Upper lobe of left lung (tissue), 6 donors: ENCODE measurements at regions not wholly inside any gene's neighbourhood (a gene's known extent, or its start where the extent isn't known, plus 50 kb on each side); places are given as distances from the start of the nearest gene placed in this dataset.

Experiments
- ATAC-seq, 2 donors: fragments of 200-7000 bp; cut with Tn5 transposase; one replicate each; pipeline ENCODE4 v1.9.1; 2022; ENCODE audit warnings: mild to moderate bottlenecking in 2 of 2, moderate library complexity in 2 of 2; ENCODE audit not compliant: low FRiP score in 2 of 2
- DNase-seq, 2 donors: peaks; one replicate each; pipeline ENCODE4 v3.0.0-alpha.2; 2019 to 2020
- H3K27ac ChIP-seq, 4 donors: fragments of 200-600 bp; sonication (generic); one replicate each; pipeline ENCODE4 v1.5.1; 2016 to 2019
- H3K27me3 ChIP-seq, 4 donors: fragments of 200-600 bp; sonication (generic); one replicate each; pipeline ENCODE4 v1.5.1; 2017 to 2019
- H3K36me3 ChIP-seq, 4 donors: fragments of 200-600 bp; sonication (generic); one replicate each; pipeline ENCODE4 v1.5.1; 2016 to 2019
- H3K4me1 ChIP-seq, 4 donors: fragments of 200-600 bp; sonication (generic); one replicate each; pipeline ENCODE4 v1.5.1; 2018 to 2019
- H3K4me3 ChIP-seq, 4 donors: fragments of 200-600 bp; sonication (generic); one replicate each; pipeline ENCODE4 v1.5.1; 2017 to 2019; ENCODE audit warnings: mild to moderate bottlenecking in 2 of 4, moderate library complexity in 1 of 4
- H3K9me3 ChIP-seq, 4 donors: fragments of 200-600 bp; sonication (generic); one replicate each; pipeline ENCODE4 v1.5.1; 2018 to 2019
- EP300 ChIP-seq, 4 donors: sonication (generic); formaldehyde crosslinking; IDR thresholded peaks; one replicate each; pipeline ENCODE4 v1.5.1; 2017; ENCODE audit warnings: antibody characterized with exemption in 4 of 4, control low read depth in 2 of 4
- POLR2A ChIP-seq, 4 donors: fragments of 450-650 bp; IDR thresholded peaks; one replicate each; pipeline ENCODE4 v1.5.1; 2016 to 2017; ENCODE audit warnings: antibody characterized with exemption in 4 of 4, mild to moderate bottlenecking in 2 of 4
- POLR2AphosphoS5 ChIP-seq, 2 donors: sonication (generic); formaldehyde crosslinking; IDR thresholded peaks; one replicate each; pipeline ENCODE4 v1.5.1; 2017; ENCODE audit warnings: antibody characterized with exemption in 2 of 2
- WGBS, 2 donors: methylation state at CpG; one replicate each; pipeline ENCODE4 v1.1.5; 2017 to 2018; 5-methylcytosine and 5-hydroxymethylcytosine counted together
- TF ChIP-seq, protein P1 (sequence below), 6 experiments: fragments of 450-650 bp in 4 of 6; fragments of 200-600 bp in 2 of 6; sonication (generic) in 2 of 6; IDR thresholded peaks; one replicate each; pipeline ENCODE4 v1.5.1; 2016 to 2019; ENCODE audit warnings: antibody characterized with exemption in 6 of 6
- donor health status: DM: no; HTN: no; CAD: no; lungs with moderate emphysema.
- donor health status: DM: no; HTN: yes; CAD: no; lungs with severe emphysema.

GRCh38 chr15:70348581-70349344 lies 251.0 kb upstream of the TLE3 start:
- Histone ChIP-seq H3K4me3 (no peak overlapping the region), H3K4me1 (peaks cover 6 to 8% (median 7%) of the 10 kb centered on the region in 4 donors), H3K9me3 (no peaks in the 10 kb centered on the region), H3K27ac (peak overlapping the region in 2 of 4 donors; percentile 31 to 44), H3K27me3 (no peaks in the 10 kb centered on the region), H3K36me3 (no peaks in the 10 kb centered on the region)
- 42 to 47% methylated on average over 17 of the region's 17 CpGs for WGBS, 2 donors
- peak; percentile 68 to 83 for ATAC-seq
- DNase-seq = peak in 1 of 2 donors; percentile 67
- TF ChIP-seq POLR2AphosphoS5 (IDR thresholded peaks at IDR 0.05) (peak; percentile 48 to 62), POLR2A (IDR thresholded peaks at IDR 0.05) (peak in 1 of 4 donors; percentile 54)
- TF ChIP-seq, protein P1, sequence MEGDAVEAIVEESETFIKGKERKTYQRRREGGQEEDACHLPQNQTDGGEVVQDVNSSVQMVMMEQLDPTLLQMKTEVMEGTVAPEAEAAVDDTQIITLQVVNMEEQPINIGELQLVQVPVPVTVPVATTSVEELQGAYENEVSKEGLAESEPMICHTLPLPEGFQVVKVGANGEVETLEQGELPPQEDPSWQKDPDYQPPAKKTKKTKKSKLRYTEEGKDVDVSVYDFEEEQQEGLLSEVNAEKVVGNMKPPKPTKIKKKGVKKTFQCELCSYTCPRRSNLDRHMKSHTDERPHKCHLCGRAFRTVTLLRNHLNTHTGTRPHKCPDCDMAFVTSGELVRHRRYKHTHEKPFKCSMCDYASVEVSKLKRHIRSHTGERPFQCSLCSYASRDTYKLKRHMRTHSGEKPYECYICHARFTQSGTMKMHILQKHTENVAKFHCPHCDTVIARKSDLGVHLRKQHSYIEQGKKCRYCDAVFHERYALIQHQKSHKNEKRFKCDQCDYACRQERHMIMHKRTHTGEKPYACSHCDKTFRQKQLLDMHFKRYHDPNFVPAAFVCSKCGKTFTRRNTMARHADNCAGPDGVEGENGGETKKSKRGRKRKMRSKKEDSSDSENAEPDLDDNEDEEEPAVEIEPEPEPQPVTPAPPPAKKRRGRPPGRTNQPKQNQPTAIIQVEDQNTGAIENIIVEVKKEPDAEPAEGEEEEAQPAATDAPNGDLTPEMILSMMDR (IDR thresholded peaks at IDR 0.05) = no peak

GRCh38 chr15:70348226-70348543 lies 250.5 kb upstream of the TLE3 start:
- DNase-seq (no peak), ATAC-seq (peak in 1 of 2 donors; percentile 40)
- 59 to 73% methylated on average over 2 of the region's 2 CpGs for WGBS, 2 donors
- Histone ChIP-seq H3K27me3 (no peaks in the 10 kb centered on the region), H3K36me3 (no peaks in the 10 kb centered on the region), H3K9me3 (no peaks in the 10 kb centered on the region), H3K27ac (peak overlapping the region in 1 of 4 donors; percentile 44), H3K4me1 (peaks cover 6 to 8% (median 7%) of the 10 kb centered on the region in 4 donors), H3K4me3 (no peak overlapping the region)
- peak in 1 of 2 donors; percentile 4 for TF ChIP-seq POLR2AphosphoS5 (IDR thresholded peaks at IDR 0.05)
- TF ChIP-seq POLR2A (IDR thresholded peaks at IDR 0.05) = no peak

DNA sequence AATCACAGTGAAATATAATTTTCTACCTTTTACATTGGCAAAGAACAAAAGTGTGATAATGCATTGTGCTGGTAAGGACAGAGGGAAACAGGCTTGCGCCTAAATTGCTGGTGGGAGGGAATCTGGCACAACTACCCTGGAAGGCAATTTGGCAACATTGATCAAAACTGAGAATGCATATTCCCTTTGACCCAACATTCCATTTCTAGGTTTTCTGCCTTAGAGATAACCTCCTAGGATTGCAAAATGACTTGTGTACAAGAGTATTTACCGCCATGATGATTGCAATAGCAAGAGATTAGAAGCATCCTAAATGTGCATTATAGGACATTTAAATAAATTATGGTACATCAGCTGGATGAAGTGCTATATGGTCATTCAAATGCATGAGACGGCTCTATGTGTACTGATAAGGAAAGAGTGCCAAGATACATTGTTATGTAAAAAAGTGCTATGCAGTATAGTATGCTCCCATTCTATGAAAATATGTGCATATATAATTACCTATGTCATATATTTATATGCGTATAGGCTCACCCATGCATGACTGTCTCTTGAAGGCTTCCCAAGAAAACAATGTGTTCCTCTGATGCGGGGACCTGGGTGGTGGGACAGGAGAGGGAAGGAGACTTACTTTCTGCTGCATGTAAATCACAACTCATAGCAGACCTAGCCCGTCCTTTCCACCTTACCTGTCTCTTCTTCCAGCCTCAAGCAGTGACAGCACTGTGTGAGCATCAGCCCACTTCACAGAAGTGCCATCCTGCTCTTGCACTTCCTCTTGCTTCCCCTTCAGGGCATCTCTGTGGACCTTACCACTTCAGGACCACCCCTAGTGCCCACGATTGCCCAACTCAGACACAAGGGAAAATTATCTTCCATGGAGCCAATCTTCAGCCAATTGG lies 249.9 kb upstream of the TLE3 start:
- Histone ChIP-seq H3K27me3 (no peaks in the 10 kb centered on the region), H3K4me3 (no peak overlapping the region), H3K4me1 (peaks cover 6 to 8% (median 7%) of the 10 kb centered on the region in 4 donors), H3K9me3 (no peaks in the 10 kb centered on the region), H3K36me3 (no peaks in the 10 kb centered on the region), H3K27ac (no peak overlapping the region)
- no peak for DNase-seq
- TF ChIP-seq, protein P1 (IDR thresholded peaks at IDR 0.05) = no peak
- TF ChIP-seq EP300 (IDR thresholded peaks at IDR 0.05) = no peak
- TF ChIP-seq POLR2AphosphoS5 (IDR thresholded peaks at IDR 0.05) = no peak
- TF ChIP-seq POLR2A (IDR thresholded peaks at IDR 0.05) = no peak
- 88% methylated on average over 7 of the region's 7 CpGs for WGBS, 2 donors
- no peak for ATAC-seq

GRCh38 chr15:70345251-70346019 lies 247.7 kb upstream of the TLE3 start:
- TF ChIP-seq EP300 (IDR thresholded peaks at IDR 0.05) (no peak), POLR2AphosphoS5 (IDR thresholded peaks at IDR 0.05) (no peak), POLR2A (IDR thresholded peaks at IDR 0.05) (no peak)
- TF ChIP-seq, protein P1 (IDR thresholded peaks at IDR 0.05) = no peak
- Histone ChIP-seq H3K4me1 (peaks cover 6 to 12% (median 10%) of the 10 kb centered on the region in 4 donors), H3K36me3 (no peaks in the 10 kb centered on the region), H3K27me3 (no peaks in the 10 kb centered on the region), H3K9me3 (no peaks in the 10 kb centered on the region), H3K4me3 (no peak overlapping the region), H3K27ac (no peak overlapping the region)
- WGBS, 2 donors = 94% methylated on average over 2 to 7 of the region's 7 CpGs
- no peak for DNase-seq
- no peak for ATAC-seq

DNA sequence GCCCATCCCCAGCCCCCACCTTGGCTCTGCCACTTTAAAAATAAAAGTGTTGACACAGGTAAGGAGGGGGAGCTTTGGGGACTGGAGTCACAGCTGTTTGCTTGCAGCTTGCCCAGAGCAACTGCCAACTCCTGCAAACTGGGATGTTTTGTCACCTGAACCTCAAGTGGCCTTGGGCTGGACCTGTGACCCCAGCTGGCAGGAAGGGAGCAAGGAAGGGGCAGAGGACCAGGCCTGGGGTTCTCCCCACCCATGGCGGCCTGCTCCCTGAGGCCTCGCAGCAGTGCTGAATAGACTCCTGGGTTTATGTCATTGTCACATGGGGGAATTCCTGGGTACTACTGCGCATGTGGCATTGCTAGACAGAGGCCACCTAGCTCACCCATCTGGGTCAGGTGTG lies 246.9 kb upstream of the TLE3 start:
- H3K27ac ChIP-seq = no peak overlapping the region
- no peak overlapping the region for H3K4me3 ChIP-seq
- H3K9me3 ChIP-seq = no peaks in the 10 kb centered on the region
- DNase-seq (peak; percentile 43 to 77), ATAC-seq (peak in 1 of 2 donors; percentile 5)
- H3K27me3 ChIP-seq = no peaks in the 10 kb centered on the region
- H3K36me3 ChIP-seq = no peaks in the 10 kb centered on the region
- peak in 1 of 2 donors; percentile 15 for TF ChIP-seq POLR2AphosphoS5 (IDR thresholded peaks at IDR 0.05)
- TF ChIP-seq, protein P1 (IDR thresholded peaks at IDR 0.05) = no peak
- WGBS, 2 donors = 65 to 83% methylated on average over 3 of the region's 3 CpGs
- peaks cover 6 to 18% (median 17%) of the 10 kb centered on the region in 4 donors for H3K4me1 ChIP-seq
